WI38 (cell line): ENCODE measurements at regions not wholly inside any gene's neighbourhood (a gene's known extent, or its start where the extent isn't known, plus 50 kb on each side); places are given as distances from the start of the nearest gene placed in this dataset.
A peak's percentile ranks its signal among the peaks of the same experiment; 100 is the strongest.

Experiments
- H3K4me3 ChIP-seq: 2 replicates; pipeline ENCODE4 v1.5.1; 2011; ENCODE audit warnings: low read depth, mild to moderate bottlenecking, control low read depth, low read length
- CTCF ChIP-seq: IDR thresholded peaks from 2 replicates; pipeline ENCODE4 v1.5.1; 2012; ENCODE audit warnings: low read depth, mild to moderate bottlenecking, control low read depth, low read length

GRCh38 chr9:100699668-100700067 is 121.8 kb downstream of the CAVIN4 start:
- no peak overlapping the region for H3K4me3 ChIP-seq
- TF ChIP-seq CTCF, result no peak

GRCh38 chr9:100700689-100701318 is 122.9 kb downstream of the CAVIN4 start:
- no peak overlapping the region for H3K4me3 ChIP-seq
- TF ChIP-seq CTCF, result no peak; the same call in 1 of the 2 replicates

- peak; percentile 80 for TF ChIP-seq CTCF
- no peak overlapping the region for H3K4me3 ChIP-seq
These were observed 136.7 kb downstream of the CAVIN4 start for GRCh38 chr9:100714372-100715099.

GRCh38 chr9:100715100-100715380 is 137.2 kb downstream of the CAVIN4 start:
- no peak overlapping the region for H3K4me3 ChIP-seq
- no peak for TF ChIP-seq CTCF

- TF ChIP-seq CTCF, result no peak
- no peak overlapping the region for H3K4me3 ChIP-seq
These were observed 140.8 kb downstream of the CAVIN4 start for GRCh38 chr9:100718717-100719116.

- H3K4me3 ChIP-seq, result no peak overlapping the region
- TF ChIP-seq CTCF, result no peak
These were observed 143.0 kb downstream of the CAVIN4 start for GRCh38 chr9:100720922-100721321.

- H3K4me3 ChIP-seq, result no peak overlapping the region
- no peak for TF ChIP-seq CTCF
These were observed 147.0 kb downstream of the CAVIN4 start for GRCh38 chr9:100724886-100725285.
